ENCODE measurements at regions not wholly inside any gene's neighbourhood (a gene's known extent, or its start where the extent isn't known, plus 50 kb on each side); places are given as distances from the start of the nearest gene placed in this dataset.
"Not testable (repeated sequence)": the region's sequence is repeated elsewhere in the genome, so short reads cannot be mapped to it uniquely, and the experiment has no call there.

DNA sequence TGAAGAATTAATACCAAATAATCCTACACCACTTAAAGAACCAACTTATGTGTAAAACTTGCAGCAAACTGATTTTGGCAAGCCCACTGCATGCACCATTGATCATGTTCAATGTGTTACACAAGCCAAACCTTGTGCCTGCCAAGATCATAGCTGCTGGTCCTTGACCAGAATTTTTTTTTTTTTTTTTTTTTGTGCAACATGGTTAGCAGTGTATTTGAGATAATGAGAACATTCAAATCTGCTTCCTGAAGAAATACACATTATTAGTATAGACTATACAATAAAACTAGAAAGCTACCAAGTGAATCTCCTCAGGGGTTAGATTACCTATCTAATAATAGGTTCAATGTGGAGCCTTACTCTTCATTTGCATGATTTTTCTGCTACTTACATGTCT lies 421.0 kb downstream of the MRPL39 start:
- Histone ChIP-seq H3K4me3 (ENCODE audit: low read length) (no peak overlapping the region), H3K27me3 (ENCODE audit: insufficient read depth, low read depth, low read length) (no peaks in the 10 kb centered on the region), H3K9ac (ENCODE audit: low read length) (no peak overlapping the region), H3K27ac (ENCODE audit: low read length) (no peak overlapping the region), H4K20me1 (ENCODE audit: insufficient read depth) (no peaks in the 10 kb centered on the region), H3F3A (ENCODE audit: insufficient read depth, low read length, poor library complexity, severe bottlenecking) (no peaks in the 10 kb centered on the region), H2AFZ (ENCODE audit: low read depth, low read length) (no peak overlapping the region), H3K36me3 (ENCODE audit: insufficient read depth, low read length) (no peaks in the 10 kb centered on the region), H3K9me2 (ENCODE audit: insufficient read depth, low read length) (no peaks in the 10 kb centered on the region), H3K79me2 (replicated peaks; ENCODE audit: insufficient read depth, low read length) (no peaks in the 10 kb centered on the region), H3K4me2 (ENCODE audit: low read length) (no peak overlapping the region), H3K9me3 (ENCODE audit: low read length) (no peaks in the 10 kb centered on the region)
- TF ChIP-seq, protein P1, sequence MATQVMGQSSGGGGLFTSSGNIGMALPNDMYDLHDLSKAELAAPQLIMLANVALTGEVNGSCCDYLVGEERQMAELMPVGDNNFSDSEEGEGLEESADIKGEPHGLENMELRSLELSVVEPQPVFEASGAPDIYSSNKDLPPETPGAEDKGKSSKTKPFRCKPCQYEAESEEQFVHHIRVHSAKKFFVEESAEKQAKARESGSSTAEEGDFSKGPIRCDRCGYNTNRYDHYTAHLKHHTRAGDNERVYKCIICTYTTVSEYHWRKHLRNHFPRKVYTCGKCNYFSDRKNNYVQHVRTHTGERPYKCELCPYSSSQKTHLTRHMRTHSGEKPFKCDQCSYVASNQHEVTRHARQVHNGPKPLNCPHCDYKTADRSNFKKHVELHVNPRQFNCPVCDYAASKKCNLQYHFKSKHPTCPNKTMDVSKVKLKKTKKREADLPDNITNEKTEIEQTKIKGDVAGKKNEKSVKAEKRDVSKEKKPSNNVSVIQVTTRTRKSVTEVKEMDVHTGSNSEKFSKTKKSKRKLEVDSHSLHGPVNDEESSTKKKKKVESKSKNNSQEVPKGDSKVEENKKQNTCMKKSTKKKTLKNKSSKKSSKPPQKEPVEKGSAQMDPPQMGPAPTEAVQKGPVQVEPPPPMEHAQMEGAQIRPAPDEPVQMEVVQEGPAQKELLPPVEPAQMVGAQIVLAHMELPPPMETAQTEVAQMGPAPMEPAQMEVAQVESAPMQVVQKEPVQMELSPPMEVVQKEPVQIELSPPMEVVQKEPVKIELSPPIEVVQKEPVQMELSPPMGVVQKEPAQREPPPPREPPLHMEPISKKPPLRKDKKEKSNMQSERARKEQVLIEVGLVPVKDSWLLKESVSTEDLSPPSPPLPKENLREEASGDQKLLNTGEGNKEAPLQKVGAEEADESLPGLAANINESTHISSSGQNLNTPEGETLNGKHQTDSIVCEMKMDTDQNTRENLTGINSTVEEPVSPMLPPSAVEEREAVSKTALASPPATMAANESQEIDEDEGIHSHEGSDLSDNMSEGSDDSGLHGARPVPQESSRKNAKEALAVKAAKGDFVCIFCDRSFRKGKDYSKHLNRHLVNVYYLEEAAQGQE (IDR thresholded peaks at IDR 0.05; ENCODE audit: borderline replicate concordance) = no peak
- TF ChIP-seq, protein P2, sequence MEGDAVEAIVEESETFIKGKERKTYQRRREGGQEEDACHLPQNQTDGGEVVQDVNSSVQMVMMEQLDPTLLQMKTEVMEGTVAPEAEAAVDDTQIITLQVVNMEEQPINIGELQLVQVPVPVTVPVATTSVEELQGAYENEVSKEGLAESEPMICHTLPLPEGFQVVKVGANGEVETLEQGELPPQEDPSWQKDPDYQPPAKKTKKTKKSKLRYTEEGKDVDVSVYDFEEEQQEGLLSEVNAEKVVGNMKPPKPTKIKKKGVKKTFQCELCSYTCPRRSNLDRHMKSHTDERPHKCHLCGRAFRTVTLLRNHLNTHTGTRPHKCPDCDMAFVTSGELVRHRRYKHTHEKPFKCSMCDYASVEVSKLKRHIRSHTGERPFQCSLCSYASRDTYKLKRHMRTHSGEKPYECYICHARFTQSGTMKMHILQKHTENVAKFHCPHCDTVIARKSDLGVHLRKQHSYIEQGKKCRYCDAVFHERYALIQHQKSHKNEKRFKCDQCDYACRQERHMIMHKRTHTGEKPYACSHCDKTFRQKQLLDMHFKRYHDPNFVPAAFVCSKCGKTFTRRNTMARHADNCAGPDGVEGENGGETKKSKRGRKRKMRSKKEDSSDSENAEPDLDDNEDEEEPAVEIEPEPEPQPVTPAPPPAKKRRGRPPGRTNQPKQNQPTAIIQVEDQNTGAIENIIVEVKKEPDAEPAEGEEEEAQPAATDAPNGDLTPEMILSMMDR (IDR thresholded peaks at IDR 0.05; ENCODE audit: poor library complexity, severe bottlenecking) = no peak
- TF ChIP-seq TAF1 (IDR thresholded peaks at IDR 0.05; ENCODE audit: low read depth) = no peak
- TF ChIP-seq EP300 (conservative IDR thresholded peaks at IDR 0.05; ENCODE audit: poor library complexity, severe bottlenecking) = no peak
- no peak for TF ChIP-seq RAD21 (conservative IDR thresholded peaks at IDR 0.05)
- no peak for TF ChIP-seq EZH2 (IDR thresholded peaks at IDR 0.05; ENCODE audit: borderline replicate concordance, insufficient read depth, low read length, poor library complexity, severe bottlenecking)

DNA sequence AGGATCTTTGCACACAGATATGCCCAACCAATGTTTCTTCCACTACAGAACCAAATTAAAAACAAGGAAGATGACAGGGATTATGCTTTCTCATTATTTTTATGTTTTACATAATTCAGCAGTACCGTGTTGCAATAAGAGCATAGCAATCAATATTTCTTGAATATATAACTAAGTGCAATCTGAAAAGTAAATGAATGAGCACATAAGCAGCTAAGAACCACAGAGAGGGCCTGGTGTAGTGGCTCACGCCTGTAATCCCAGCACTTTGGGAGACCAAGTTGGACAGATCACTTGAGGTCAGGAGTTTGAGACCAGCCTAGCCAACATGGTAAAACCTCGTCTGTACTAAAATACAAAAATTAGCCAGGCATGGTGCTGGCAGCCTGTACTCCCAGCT lies 423.7 kb downstream of the MRPL39 start:
- Histone ChIP-seq H3K27me3 (ENCODE audit: insufficient read depth, low read depth, low read length) (no peaks in the 10 kb centered on the region), H3K9me3 (ENCODE audit: low read length) (no peaks in the 10 kb centered on the region)

DNA sequence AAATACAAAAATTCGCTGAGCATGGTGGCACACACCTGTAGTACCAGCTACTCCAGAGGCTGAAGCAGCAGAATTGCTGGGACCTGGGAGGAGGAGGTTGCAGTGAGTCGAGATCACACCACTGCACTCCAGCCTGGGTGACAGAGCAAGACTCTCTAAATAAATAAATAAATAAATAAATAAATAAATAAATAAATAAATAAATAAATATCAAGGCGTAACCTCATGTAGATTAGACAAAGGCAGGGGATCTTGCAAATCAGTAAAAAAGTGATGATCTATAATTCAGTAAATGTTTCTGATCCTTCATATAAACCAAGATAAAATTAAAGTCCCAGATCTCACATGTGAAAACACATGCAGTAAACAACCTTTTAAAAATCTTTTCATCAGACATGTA lies 425.6 kb downstream of the MRPL39 start:
- not testable (repeated sequence) for H3K4me3 ChIP-seq (ENCODE audit: low read length); H3K9me3 ChIP-seq (ENCODE audit: low read length); H3F3A ChIP-seq (ENCODE audit: insufficient read depth, low read length, poor library complexity, severe bottlenecking); H3K9ac ChIP-seq (ENCODE audit: low read length); H4K20me1 ChIP-seq (ENCODE audit: insufficient read depth); H3K9me2 ChIP-seq (ENCODE audit: insufficient read depth, low read length); H3K4me2 ChIP-seq (ENCODE audit: low read length); H2AFZ ChIP-seq (ENCODE audit: low read depth, low read length); H3K36me3 ChIP-seq (ENCODE audit: insufficient read depth, low read length); H3K79me2 ChIP-seq (replicated peaks; ENCODE audit: insufficient read depth, low read length); H3K27ac ChIP-seq (ENCODE audit: low read length); H3K27me3 ChIP-seq (ENCODE audit: insufficient read depth, low read depth, low read length)

More for the DNA sequence above, 423.7 kb downstream of the MRPL39 start:
- H4K20me1 ChIP-seq (ENCODE audit: insufficient read depth) = no peaks in the 10 kb centered on the region
- H3K4me3 ChIP-seq (ENCODE audit: low read length) = no peak overlapping the region
- H3K4me2 ChIP-seq (ENCODE audit: low read length) = no peak overlapping the region
- no peaks in the 10 kb centered on the region for H3K79me2 ChIP-seq (replicated peaks; ENCODE audit: insufficient read depth, low read length)
- no peak overlapping the region for H3K9ac ChIP-seq (ENCODE audit: low read length)
- no peaks in the 10 kb centered on the region for H3F3A ChIP-seq (ENCODE audit: insufficient read depth, low read length, poor library complexity, severe bottlenecking)
- no peaks in the 10 kb centered on the region for H3K9me2 ChIP-seq (ENCODE audit: insufficient read depth, low read length)
- H3K27ac ChIP-seq (ENCODE audit: low read length) = no peak overlapping the region
- H2AFZ ChIP-seq (ENCODE audit: low read depth, low read length) = no peak overlapping the region
- TF ChIP-seq RAD21 (conservative IDR thresholded peaks at IDR 0.05) (no peak), MXI1 (conservative IDR thresholded peaks at IDR 0.05; ENCODE audit: poor library complexity, severe bottlenecking) (no peak), TAF1 (IDR thresholded peaks at IDR 0.05; ENCODE audit: low read depth) (no peak), EP300 (conservative IDR thresholded peaks at IDR 0.05; ENCODE audit: poor library complexity, severe bottlenecking) (no peak), SMC3 (conservative IDR thresholded peaks at IDR 0.05; ENCODE audit: poor library complexity) (no peak), POLR2AphosphoS5 (IDR thresholded peaks at IDR 0.05) (no peak), EZH2 (IDR thresholded peaks at IDR 0.05; ENCODE audit: borderline replicate concordance, insufficient read depth, low read length, poor library complexity, severe bottlenecking) (no peak)
- TF ChIP-seq, protein P1 (IDR thresholded peaks at IDR 0.05; ENCODE audit: borderline replicate concordance) = no peak
- TF ChIP-seq, protein P2 (IDR thresholded peaks at IDR 0.05; ENCODE audit: poor library complexity, severe bottlenecking) = no peak
- no peaks in the 10 kb centered on the region for H3K36me3 ChIP-seq (ENCODE audit: insufficient read depth, low read length)

All from neural cell (in vitro differentiated cells).